Stimulated activated CD8-positive, alpha-beta memory T cell treated with anti-CD3 and anti-CD28 coated beads, Interleukin-4, amount 100 ng/mL, for 4 hours (primary cell): ENCODE measurements at regions not wholly inside any gene's neighbourhood (a gene's known extent, or its start where the extent isn't known, plus 50 kb on each side); places are given as distances from the start of the nearest gene placed in this dataset.

Experiments used
- DNase-seq, 2 donors: peaks; one replicate each; pipeline ENCODE4 v3.0.0-alpha.2; 2020; ENCODE audit warnings: low read depth in 2 of 2, low spot score in 1 of 2

DNA sequence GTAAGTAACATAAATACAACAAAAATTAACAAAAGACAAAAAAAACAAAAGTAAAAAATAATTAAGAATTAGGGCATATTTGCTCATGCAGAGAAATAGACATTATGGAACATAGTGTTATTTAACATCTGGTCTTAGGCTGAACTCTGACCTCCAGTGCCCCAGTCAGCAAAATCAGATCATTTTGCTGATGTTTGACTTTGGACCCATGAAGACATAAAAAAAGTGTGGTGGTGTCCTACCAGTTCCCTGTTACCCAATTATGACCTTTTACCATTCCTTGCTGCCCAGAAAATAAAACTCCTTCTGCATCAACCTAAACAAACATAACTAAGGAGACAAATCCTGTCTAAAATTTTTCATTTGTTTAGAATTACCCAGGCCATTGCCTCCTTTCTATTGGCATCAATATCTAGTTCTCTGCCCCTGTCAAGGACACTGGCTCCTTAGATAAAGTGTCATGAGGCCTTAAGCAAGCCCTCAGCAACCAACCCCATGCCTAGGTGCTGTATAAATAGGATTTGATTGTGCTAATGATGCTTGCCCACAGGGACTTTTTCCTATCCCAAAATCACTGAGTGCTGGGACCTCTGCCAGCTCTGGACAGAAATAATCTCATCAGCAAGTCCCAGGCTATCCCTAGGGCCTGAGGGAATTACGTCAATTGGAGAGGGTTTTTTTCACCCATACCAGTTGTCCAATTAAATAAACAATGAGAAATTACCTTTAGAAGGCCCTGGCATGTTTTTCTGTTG is 334.5 kb upstream of the UMPS start:
- DNase-seq: no peak

DNA sequence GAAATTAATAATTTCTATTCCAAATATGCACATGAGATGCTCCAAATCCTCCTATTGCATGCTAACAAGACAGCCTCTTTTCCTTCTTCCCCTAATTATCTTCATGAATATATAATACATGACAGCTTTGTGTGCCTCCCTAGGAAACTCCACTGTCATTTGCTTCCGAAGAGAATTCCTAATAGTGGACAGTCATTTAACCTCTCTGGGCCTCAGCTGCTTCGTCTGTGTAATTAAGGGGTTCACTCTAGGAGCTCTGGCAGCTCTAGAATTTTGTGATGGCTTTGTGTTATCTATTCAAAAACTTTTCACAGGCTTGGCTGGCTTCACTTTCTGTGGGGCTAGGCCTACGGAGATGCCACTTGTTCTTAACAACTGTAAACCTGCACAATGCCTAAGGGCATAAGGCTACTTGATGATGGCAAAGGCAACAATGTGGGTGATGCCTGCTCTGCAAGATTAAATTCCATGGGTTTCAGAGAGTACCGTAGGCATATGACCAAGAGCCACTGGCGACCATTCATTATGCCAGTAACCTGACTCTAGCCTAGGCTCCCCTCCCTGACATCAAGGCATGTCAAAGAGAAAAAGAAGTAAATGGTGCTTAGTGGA is 333.8 kb upstream of the UMPS start:
- DNase-seq: no peak

DNA sequence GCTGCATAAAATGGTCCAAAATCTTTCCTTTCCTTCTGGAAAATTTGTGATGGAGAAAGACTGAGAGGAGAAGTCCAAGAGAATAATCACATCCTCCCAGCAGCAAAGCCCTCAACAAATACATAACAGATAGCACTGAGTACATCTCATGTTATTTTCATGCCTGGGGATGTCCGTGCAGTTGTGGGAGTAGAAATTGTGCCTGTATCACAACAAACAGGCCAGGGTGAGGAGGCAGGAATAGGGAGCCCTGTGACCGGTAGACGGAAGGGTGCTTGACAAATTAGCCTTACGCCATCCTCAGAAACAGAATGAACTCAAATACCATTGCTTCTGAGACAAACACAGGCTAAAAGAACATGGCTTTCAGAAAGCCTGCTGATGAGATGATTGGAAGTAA is 333.2 kb upstream of the UMPS start:
- DNase-seq: no peak

DNA sequence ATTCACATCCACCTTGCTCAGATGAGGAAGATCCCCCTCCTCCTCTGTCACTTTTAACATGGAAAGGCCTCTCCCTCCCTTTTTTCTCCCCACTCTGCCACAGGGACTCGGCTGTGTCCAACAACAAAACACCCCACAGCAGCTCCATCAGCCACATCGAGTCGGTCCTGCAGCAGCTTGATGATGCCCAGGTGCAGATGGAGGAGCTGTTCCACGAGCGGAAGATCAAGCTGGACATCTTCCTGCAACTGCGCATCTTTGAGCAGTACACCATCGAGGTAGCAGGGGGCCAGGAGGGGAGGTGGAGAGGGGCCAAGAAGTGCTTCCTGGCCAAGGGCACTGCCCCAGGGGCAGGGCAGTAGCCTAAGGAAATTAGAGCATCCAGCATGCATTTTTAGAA is 331.7 kb upstream of the UMPS start:
- no peak for DNase-seq

DNA sequence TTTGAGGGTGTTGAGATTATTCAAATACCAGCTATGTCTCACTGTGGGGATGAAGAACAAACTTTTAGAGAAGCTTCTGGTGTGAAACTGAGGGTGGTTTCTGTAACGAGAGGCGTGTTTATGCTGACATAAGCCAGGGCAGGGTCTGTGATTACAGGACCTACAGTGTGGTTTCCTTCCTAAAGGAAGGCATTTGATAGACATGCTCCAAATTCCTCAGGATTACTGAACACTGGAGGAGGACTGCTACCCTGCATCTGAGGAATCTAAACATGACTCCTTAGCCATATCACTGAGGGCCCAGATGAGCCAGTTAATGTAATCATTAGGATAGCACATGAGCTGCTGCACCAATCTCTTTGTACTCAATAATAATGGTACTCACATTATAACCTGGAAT is 328.4 kb upstream of the UMPS start:
- DNase-seq: no peak

DNA sequence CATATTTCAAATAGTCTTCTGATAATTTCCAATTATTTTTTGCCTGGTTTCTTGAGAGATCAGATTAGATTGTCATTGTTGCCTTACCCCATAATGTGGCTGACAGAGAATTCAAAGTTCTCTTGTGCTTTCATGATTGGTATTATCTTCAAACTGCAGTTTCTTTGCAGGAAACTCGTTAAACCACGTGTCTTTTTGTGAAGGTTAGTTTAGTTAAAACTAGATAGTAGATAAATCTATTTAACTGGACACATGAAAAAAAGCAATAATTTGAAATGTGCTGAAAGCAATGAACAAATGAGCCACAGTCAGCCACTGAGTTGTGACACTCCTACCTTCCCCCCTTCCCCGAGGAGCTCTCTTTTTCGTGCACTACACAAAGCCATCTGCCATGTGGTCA is 327.5 kb upstream of the UMPS start:
- DNase-seq: no peak

DNA sequence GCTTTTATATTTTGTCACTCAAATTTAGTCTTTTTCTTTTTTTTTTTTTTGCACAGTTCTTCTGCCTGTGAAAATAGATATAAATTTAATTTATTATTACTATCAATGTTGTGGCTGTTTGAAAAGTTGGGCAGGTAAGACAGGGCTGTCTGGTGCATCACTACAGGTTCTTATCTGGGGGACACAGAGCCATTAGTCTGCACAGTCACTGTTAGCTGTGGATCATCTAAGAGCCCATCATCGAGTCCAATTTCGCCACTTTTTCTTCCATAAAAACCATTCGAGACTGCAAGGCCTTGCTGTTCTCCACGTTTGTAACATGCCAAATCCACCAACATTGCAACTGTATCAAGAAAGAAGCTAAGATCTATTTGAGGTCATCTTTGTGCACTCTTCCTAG is 325.6 kb upstream of the UMPS start:
- DNase-seq: no peak

DNA sequence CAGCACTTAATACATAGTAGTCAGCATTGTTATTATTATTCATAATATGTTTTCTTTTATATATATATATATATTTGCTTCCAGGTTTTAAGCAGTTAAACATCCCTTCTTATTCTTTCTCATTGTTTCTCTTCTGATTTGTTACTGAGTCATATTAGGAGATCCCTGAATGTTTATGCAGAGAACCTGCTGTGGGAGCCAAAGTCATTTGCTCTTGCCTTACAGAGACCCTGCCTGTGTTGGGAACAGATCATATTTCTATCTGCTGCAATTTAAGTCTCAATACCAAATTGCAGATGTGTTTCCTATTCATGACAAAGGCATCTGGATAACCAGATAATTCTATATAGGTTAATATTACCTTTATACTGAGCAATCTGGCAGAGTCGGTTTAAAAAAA is 323.0 kb upstream of the UMPS start:
- DNase-seq: no peak

DNA sequence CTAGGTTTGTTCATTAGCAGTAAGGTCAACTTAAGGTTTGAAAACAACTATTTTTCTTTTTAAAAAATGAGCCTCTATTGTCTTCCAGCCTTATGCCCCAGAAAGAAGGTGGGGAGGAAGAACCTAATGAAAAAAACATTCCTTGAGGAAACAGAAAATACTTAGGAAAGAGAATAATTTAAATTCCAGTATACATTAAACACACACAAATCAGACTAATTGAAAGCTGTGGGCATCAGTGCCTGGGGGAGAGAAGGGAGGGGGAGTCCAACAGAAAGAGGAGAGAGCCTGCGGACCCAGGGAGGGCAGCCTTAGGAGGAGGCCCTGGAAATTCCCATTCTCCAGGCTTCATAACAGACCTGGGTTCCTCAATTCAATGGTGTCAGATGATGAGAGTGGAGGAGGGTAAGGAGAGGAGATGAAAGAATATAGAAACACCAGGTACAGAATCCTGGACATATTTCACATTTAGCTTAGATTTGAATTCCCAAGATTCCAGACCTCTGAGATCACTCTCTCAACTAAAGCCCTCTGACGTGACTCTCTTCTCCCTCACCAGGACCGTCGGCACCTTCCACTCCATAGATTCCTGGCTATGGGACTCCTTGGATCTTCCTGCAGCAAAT is 320.5 kb upstream of the UMPS start:
- DNase-seq: no peak

DNA sequence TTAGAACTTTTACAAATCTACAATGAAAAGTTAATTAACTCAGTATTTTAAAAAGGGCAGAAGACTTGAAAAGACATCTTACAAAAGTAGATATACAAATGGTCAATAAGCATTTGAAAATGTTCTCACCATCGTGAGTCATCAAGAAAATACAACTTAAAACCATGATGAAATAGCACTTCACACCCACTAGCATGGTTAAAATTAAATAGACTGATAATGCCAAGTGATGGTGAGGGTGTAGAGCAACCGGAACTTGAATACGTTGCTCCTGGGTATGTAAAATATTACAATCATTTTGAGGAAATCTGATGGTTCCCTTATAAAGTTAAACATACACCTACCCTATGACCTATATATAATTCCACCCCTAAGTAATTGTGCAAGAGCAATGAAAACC is 319.8 kb upstream of the UMPS start:
- no peak for DNase-seq

DNA sequence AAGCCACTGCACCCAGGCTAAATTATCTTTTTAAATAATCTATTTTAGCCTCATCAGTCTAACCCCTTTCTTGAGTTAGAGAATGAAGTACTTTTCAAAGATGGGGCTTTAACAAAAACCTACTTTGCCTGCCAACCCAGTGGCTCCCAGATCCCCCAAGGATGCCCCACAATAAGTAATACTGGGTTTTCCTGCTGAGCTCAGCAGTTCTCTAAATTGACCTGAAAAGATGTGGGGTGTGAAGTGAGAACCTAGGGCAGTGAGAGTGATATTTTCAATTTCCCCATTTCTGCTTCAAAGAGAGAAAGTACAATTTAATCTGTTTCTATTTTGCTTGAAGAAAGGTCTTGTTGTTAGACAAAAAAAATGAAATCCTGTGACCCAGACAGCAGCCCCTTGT is 318.5 kb upstream of the UMPS start:
- no peak for DNase-seq

DNA sequence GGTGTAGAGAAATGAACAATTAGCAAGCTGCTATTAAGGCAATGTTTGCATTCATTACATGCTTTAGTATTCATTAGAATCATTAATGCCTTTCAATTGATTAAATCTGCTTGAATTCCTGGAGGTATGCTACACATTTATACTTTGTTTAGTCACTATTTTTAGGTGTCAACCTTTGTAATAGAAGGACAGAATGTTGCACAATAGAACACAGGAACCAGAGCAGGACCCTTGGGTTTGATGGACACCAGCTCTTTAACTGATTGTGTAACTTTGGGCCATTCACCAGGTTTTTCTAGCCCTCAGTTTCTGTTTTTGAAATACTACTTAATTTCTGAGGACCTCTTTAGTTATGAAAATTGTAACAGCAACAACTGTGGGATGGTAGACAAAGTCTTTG is 317.6 kb upstream of the UMPS start:
- DNase-seq: no peak

DNA sequence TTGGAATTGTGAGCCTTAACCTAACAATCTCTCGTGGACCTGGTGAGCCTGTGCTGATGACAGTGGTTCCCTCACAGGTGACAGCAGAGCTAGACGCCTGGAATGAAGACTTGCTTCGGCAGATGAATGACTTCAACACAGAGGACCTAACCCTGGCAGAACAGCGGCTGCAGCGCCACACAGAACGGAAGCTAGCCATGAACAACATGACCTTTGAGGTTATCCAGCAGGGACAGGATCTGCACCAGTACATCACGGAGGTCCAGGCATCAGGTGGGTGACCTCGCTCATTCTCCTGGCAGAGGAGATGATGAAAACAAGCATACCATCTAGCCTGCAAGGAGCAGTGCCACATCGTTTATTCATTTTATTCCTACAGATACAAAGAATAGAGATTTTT is 316.9 kb upstream of the UMPS start:
- no peak for DNase-seq

DNA sequence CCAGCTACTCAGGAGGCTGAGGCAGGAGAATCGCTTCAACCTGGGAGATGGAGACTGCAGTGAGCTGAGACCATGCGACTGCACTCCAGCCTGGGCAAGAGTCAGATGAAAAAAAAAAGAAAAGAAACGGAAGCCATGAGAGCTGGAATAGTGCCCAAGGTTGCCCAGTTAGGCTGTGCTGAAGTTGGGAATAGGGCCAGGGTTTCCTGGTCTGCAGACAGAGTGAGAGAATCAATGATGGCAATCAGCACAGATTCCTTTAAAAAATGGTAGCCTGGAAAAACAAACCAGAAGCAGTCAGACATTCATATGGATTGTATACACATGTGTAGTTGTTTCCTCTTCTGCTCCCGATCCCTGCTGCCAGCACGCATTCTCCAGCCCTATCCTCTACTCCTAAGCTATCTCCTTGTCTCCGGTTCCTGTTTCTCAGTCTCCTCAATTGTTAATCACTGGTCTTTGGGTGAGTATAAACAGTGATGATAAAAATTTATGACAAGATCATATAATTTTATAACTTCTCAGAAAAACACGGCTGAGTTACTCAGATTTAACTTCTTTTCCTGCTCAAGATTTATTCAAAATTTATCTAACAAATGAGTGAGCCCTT is 316.2 kb upstream of the UMPS start:
- no peak for DNase-seq

DNA sequence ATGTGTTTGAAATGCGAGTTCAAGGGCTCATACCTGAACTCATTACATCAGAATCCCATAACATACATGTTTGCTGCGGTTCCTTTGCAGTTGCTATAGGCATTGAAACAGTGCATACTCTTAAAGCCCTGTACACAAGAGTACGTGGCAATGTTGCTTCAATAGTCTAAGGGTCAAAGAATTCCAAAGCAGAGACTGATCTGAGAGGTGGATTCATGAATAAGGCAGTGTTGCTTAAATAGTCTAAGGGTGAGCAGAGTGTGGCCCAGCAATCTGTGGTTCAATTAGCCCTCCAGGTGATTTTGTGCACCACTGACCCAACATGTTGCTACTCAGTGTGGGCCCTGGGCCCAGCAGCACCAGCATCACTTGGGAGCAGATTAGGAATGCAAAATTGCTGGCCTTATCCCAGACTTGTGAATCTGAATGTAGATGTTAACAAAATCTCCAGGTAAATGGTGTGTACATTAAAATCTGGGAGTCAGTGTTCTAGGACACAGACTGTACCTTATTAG is 314.7 kb upstream of the UMPS start:
- no peak for DNase-seq

DNA sequence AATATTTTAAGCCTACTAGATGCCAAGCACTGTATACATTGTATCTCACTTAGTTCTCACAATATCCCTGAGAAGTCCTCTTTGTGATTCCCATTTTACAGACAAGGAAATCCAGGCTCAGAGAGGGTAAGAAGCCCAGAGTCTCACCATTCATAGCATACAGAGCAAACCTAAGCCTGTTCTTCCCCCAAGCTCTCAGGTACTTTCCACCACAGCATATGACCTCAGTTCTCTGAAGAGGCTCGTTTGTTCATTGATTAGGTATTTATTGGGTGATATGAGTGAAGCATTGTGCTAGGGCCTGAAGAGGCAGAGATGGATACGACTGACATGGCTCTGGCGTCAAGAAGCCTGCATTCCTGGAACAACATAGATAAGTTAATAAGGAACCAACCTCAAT is 310.9 kb upstream of the UMPS start:
- no peak for DNase-seq

DNA sequence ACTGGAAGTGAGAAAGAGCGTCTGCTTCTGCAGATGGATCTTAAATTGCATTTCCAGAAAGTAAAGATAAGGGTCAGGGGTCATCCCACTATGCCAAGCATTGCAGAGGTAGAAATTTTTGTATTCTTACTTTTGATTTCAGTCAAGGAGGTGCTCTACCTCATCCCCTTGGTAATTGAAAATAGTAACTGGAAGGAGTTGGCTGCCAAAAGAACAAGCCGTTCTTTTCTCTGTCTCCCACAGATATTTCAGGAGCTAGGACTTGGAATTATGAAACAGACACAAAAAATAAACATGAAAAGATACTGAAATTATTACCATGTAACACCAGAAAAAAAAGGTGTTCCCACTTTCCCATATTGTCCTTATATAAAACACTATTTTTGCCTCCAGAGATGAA is 309.9 kb upstream of the UMPS start:
- DNase-seq: no peak

DNA sequence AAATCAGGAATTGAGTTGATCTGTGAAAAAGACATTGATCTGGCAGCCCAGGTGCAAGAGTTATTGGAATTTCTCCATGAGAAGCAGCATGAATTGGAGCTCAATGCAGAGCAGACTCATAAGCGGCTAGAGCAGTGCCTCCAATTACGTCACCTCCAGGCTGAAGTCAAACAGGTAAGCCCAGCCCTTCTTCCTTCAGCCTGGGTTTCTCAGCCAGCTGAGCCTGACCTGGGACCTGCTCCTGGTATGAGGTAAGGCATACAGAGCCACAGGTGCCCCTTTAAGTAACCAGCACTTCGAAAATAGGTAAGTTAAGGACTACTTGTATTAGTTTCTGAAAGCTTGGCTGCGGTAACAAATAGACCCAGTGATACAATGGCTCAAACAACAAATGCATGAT is 307.4 kb upstream of the UMPS start:
- DNase-seq: no peak

DNA sequence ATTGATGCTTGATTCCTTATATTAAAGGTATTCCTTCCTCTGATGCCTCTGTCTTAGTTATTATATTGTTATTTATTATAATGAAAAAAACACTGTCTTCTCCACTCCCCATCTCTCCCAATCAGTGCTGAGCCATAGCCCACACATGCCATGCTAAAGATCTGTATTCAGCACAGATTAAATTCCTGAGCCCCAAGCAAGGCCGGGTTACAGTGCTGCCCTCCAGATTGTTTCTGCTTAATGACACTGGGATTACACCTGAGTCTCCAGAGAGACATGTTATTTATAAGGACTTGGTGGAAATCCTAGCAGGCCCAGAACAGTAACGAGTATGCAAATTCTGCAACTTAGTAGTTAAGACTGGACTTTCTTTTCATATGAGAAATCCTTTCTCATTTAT is 305.9 kb upstream of the UMPS start:
- DNase-seq: no peak

DNA sequence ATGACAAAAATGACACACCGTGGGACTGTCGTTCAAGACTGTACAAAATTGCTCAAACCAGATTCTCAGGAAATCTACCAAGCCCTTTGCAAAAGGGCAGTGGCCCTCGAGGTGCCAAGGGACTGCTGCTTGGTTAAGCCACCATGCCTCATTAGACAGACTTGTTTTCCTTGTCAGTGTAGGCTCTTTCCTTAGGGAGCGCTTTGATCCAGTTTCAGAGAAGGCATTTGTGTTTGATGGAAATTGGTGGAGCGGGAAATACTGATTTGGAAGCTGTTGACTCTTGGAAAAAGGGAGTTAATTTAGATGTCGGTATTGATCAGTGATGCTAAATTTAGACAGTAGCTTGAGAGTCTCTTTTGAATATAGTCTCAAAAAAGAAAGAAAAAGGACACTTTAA is 304.3 kb upstream of the UMPS start:
- DNase-seq: no peak

DNA sequence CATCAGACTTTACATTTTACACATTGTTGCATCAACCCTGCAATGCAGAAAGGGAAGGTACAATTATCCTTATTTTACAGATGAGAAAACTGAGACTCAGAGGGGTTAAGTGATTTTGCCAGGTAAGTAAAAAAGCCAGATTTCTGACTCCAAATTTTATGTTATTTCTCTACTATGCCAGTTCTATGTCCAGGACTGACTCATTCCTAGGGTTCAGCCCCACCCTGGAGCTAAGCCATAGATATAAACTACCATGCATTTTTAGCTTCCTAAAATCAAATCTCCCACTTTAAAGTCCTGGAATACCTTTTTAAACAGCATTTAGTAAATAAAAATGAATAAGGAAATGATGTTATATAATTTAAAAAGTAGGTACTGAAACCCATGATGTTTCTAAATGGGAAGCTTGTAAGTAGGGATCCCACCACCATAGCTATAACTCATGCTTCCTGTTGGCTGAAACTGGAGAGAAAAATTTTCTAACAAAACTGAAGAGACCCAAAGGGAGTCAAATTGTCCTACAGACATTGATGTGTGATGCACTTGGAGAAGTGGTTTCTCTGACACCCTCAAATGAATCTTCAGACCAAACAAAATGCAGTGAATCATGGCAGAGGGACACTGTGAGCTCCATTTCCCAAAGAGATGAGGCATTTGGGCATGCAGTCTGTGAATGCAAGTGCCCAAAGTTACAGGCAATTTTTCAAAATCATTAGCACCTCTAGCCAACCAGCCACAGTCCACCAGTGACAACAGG is 301.7 kb upstream of the UMPS start:
- DNase-seq: no peak
